ENCODE measurements at regions not wholly inside any gene's neighbourhood (a gene's known extent, or its start where the extent isn't known, plus 50 kb on each side); places are given as distances from the start of the nearest gene placed in this dataset.

DNA sequence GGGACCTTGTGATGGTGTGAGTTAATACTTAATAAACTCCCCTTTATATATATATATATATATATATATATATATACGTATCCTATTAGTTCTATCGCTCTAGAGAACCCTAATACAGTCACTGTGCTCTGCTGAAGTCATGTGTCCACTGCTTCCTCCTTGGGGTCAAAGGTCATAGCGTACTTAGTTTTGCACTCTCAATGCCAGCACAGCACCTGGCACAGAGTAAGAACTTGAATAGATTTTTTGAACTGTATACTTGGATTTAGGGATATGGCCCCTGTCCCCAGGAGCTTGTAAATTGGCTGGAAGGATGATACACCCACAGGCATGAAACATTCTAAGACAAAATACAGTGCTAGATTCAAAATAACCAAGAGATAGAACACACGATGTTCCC, 58.9 kb upstream of the PLXNA4 start:
- TF ChIP-seq, protein P1, sequence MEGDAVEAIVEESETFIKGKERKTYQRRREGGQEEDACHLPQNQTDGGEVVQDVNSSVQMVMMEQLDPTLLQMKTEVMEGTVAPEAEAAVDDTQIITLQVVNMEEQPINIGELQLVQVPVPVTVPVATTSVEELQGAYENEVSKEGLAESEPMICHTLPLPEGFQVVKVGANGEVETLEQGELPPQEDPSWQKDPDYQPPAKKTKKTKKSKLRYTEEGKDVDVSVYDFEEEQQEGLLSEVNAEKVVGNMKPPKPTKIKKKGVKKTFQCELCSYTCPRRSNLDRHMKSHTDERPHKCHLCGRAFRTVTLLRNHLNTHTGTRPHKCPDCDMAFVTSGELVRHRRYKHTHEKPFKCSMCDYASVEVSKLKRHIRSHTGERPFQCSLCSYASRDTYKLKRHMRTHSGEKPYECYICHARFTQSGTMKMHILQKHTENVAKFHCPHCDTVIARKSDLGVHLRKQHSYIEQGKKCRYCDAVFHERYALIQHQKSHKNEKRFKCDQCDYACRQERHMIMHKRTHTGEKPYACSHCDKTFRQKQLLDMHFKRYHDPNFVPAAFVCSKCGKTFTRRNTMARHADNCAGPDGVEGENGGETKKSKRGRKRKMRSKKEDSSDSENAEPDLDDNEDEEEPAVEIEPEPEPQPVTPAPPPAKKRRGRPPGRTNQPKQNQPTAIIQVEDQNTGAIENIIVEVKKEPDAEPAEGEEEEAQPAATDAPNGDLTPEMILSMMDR (IDR thresholded peaks at IDR 0.05; ENCODE audit: low read length): no peak
- no peak for TF ChIP-seq EZH2 (IDR thresholded peaks at IDR 0.05; ENCODE audit: borderline replicate concordance, low read length)
- no peaks in the 10 kb centered on the region for H3K9me2 ChIP-seq (ENCODE audit: low read depth, low read length)

GRCh38 chr7:132630834-132631233, 54.6 kb upstream of the PLXNA4 start:
- no peak overlapping the region for H3K4me3 ChIP-seq (ENCODE audit: low read depth, low read length, poor library complexity, severe bottlenecking)
- no peak overlapping the region for H3K9ac ChIP-seq (ENCODE audit: low read length)
- H2AFZ ChIP-seq (ENCODE audit: low read length): no peak overlapping the region
- H3K36me3 ChIP-seq (ENCODE audit: insufficient read depth, low read length): no peaks in the 10 kb centered on the region
- no peaks in the 10 kb centered on the region for H3K27me3 ChIP-seq (ENCODE audit: insufficient read depth, low read length)
- no peaks in the 10 kb centered on the region for H3F3A ChIP-seq (ENCODE audit: insufficient read depth, low read length)
- no peak overlapping the region for H3K27ac ChIP-seq (ENCODE audit: low read depth, low read length, poor library complexity, severe bottlenecking)
- H3K79me2 ChIP-seq (ENCODE audit: insufficient read depth, low read length): no peaks in the 10 kb centered on the region
- H3K4me1 ChIP-seq (ENCODE audit: insufficient read depth, low read length, severe bottlenecking): no peaks in the 10 kb centered on the region
- H3K9me3 ChIP-seq (ENCODE audit: low read length): no peaks in the 10 kb centered on the region
- no peaks in the 10 kb centered on the region for H3K9me2 ChIP-seq (ENCODE audit: low read depth, low read length)
- TF ChIP-seq, protein P1 (IDR thresholded peaks at IDR 0.05; ENCODE audit: low read length): no peak
- no peak for TF ChIP-seq EZH2 (IDR thresholded peaks at IDR 0.05; ENCODE audit: borderline replicate concordance, low read length)
- no peaks in the 10 kb centered on the region for H4K20me1 ChIP-seq (ENCODE audit: insufficient read depth, low read length)
- H3K4me2 ChIP-seq (ENCODE audit: low read length): no peak overlapping the region

More for the DNA sequence above, 58.9 kb upstream of the PLXNA4 start:
- H3K27ac ChIP-seq (ENCODE audit: low read depth, low read length, poor library complexity, severe bottlenecking): no peak overlapping the region
- no peaks in the 10 kb centered on the region for H3K36me3 ChIP-seq (ENCODE audit: insufficient read depth, low read length)
- no peaks in the 10 kb centered on the region for H3F3A ChIP-seq (ENCODE audit: insufficient read depth, low read length)
- H3K9ac ChIP-seq (ENCODE audit: low read length): no peak overlapping the region
- H3K4me3 ChIP-seq (ENCODE audit: low read depth, low read length, poor library complexity, severe bottlenecking): no peak overlapping the region
- no peaks in the 10 kb centered on the region for H4K20me1 ChIP-seq (ENCODE audit: insufficient read depth, low read length)
- H3K27me3 ChIP-seq (ENCODE audit: insufficient read depth, low read length): no peaks in the 10 kb centered on the region
- H3K4me2 ChIP-seq (ENCODE audit: low read length): no peak overlapping the region
- H3K4me1 ChIP-seq (ENCODE audit: insufficient read depth, low read length, severe bottlenecking): no peaks in the 10 kb centered on the region
- H3K79me2 ChIP-seq (ENCODE audit: insufficient read depth, low read length): no peaks in the 10 kb centered on the region
- H3K9me3 ChIP-seq (ENCODE audit: low read length): no peaks in the 10 kb centered on the region
- no peak overlapping the region for H2AFZ ChIP-seq (ENCODE audit: low read length)

Measured in OCI-LY1 (cell line).